ENCODE measurements at regions not wholly inside any gene's neighbourhood (a gene's known extent, or its start where the extent isn't known, plus 50 kb on each side); places are given as distances from the start of the nearest gene placed in this dataset.

DNA sequence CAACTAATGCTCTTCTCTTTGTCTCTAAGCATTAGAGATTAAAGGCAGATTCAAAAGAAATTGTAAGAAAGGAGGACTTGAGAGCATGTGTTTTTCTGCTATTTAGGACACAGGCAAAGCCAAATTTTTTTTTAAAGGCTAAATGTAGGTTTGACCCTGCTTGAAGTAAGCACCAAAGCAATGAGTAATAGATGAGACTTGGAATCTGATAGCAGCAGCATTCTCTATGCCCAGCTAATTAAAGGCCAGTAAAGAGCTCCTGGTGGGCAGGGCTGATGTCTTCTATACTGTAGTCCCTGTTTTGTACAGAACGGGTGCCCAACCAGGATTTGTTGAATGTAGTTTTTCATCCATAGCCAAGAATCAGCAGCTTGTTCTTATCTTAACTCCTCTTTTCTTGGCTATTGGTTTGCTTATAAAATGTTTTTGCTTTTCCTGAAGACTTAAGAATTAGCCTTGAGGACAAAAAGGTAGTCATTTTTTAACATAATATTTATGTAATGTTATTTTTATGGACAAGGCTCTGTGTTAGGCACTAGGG is 179.6 kb downstream of the LMO4 start:
- no peak for DNase-seq (ENCODE audit: low read depth)

GRCh38 chr1:87510540-87510939 is 181.9 kb downstream of the LMO4 start:
- no peak for DNase-seq (ENCODE audit: low read depth)

GRCh38 chr1:87511449-87511848 is 182.8 kb downstream of the LMO4 start:
- no peak for DNase-seq (ENCODE audit: low read depth)

DNA sequence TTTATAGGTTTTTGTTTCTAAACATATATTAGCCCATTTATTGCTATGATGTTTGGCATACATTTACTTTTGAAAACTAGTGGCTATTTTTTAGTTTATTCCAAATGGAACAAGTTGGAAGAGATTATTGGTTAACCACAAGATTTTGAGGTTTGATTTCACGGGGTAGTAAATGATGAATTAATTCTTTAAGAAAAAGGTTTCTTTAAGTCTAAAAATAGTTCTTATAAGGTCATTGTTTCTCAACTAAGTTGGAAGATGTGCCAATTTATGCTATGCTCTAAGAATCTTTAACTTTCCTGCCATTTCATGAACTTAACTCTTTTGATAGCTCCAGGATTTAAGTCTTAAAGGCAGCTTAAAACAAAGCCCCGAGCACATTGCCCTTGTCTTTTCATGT is 183.8 kb downstream of the LMO4 start:
- DNase-seq (ENCODE audit: low read depth), result no peak

- no peak for DNase-seq (ENCODE audit: low read depth)
Observed at GRCh38 chr1:87513255-87513654, 184.6 kb downstream of the LMO4 start.

GRCh38 chr1:87513966-87514660 is 185.4 kb downstream of the LMO4 start:
- no peak for DNase-seq (ENCODE audit: low read depth)

DNA sequence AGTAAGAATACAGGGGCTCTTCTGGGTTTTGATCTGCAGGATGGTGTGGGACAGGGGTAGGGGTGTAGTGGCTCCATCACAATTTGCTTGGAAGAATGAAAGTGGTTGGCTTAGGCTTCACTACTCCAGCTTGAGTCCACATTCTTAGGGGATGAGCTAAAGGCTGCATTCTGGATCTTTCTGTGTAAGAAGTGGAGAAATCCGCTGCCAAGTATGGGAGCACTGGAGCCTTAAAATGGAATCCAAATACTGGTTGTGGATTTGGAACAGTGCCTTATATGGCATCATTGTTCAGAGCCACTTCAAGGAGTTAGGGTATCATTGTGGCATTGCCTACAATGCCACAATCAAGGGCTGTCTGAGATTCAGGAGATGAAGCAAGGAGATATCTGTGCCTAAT is 187.1 kb downstream of the LMO4 start:
- DNase-seq (ENCODE audit: low read depth), result no peak

DNA sequence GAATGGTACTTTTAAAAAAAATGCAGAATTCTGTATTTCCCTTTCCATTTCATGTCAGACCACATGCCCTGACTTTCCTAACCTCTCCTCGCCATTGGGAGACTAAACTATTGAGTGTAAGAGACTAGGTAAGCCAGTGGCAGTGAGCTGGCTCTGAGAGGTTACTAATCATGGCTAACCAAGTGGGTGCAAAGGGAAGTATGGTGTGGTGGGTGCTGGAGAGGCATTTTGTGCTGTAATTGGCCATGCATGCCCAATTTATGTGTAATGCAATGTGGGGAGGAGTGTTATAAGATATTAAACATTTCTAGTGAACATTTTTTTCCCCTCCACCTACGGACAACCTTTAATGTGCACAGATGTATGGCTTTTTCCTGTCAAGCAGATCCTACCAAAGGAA is 190.1 kb downstream of the LMO4 start:
- no peak for DNase-seq (ENCODE audit: low read depth)

- no peak for DNase-seq (ENCODE audit: low read depth)
Observed at GRCh38 chr1:87521452-87521851, 192.8 kb downstream of the LMO4 start.

DNA sequence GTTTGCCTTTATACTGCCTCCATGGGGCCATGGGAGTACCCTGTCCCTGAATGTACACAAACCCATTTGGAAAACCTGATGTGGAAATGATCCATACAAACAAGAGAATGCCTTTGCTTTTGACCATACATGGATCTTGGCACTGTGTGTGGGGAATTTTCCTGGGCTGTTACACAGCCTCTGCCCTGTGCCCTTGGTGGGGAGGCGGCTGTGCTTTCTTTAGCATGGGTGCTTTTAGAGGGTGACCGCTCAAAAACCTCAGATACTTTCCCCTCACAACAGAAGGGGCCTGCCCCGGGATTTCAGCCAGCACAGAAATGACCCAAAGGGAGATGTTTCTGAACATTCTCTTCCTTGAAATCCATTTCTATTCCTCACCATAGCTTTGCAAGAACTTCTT is 194.8 kb downstream of the LMO4 start:
- DNase-seq (ENCODE audit: low read depth), result no peak

GRCh38 chr1:87524021-87524754 is 195.5 kb downstream of the LMO4 start:
- no peak for DNase-seq (ENCODE audit: low read depth)

GRCh38 chr1:87528754-87529517 is 200.3 kb downstream of the LMO4 start:
- DNase-seq (ENCODE audit: low read depth), result no peak

GRCh38 chr1:87530042-87530807 is 201.5 kb downstream of the LMO4 start:
- DNase-seq (ENCODE audit: low read depth), result no peak

- DNase-seq (ENCODE audit: low read depth), result no peak
Observed at GRCh38 chr1:87535551-87535950, 206.9 kb downstream of the LMO4 start.

- DNase-seq (ENCODE audit: low read depth), result no peak
Observed at GRCh38 chr1:87539147-87539546, 210.5 kb downstream of the LMO4 start.

DNA sequence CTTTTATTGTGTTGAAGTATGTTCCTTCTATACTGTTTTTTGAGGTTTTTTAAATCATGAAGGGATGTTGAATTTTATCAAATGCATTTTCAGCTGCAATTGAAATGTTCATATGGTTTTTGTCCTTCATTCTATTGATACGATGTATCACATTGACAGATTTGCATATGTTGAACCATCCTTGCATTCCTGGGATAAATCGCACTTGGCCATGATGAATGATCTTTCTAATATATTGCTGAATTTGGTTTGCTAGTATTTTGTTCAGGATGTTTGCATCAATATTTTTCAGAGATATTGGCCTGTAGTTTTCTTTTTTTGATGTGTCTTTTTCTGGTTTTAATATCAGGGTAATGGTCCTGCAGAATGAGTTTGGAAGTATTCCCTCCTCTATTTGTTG is 214.0 kb downstream of the LMO4 start:
- no peak for DNase-seq (ENCODE audit: low read depth)

GRCh38 chr1:87549738-87550137 is 221.1 kb downstream of the LMO4 start:
- no peak for DNase-seq (ENCODE audit: low read depth)

GRCh38 chr1:87553511-87553910 is 224.8 kb downstream of the LMO4 start:
- no peak for DNase-seq (ENCODE audit: low read depth)

GRCh38 chr1:87555366-87555765 is 226.7 kb downstream of the LMO4 start:
- no peak for DNase-seq (ENCODE audit: low read depth)

GRCh38 chr1:87556326-87556725 is 227.6 kb downstream of the LMO4 start:
- no peak for DNase-seq (ENCODE audit: low read depth)

GRCh38 chr1:87558921-87559320 is 230.2 kb downstream of the LMO4 start:
- no peak for DNase-seq (ENCODE audit: low read depth)

GRCh38 chr1:87560137-87560536 is 231.5 kb downstream of the LMO4 start:
- no peak for DNase-seq (ENCODE audit: low read depth)

Measured in activated T-helper 1 cell treated with Interleukin-2 at 50 U/mL for 16 hours (primary cell).